ENCODE measurements at regions not wholly inside any gene's neighbourhood (a gene's known extent, or its start where the extent isn't known, plus 50 kb on each side); places are given as distances from the start of the nearest gene placed in this dataset.
A peak's percentile ranks its signal among the peaks of the same experiment; 100 is the strongest.
"Not testable (repeated sequence)": the region's sequence is repeated elsewhere in the genome, so short reads cannot be mapped to it uniquely, and the experiment has no call there.

DNA sequence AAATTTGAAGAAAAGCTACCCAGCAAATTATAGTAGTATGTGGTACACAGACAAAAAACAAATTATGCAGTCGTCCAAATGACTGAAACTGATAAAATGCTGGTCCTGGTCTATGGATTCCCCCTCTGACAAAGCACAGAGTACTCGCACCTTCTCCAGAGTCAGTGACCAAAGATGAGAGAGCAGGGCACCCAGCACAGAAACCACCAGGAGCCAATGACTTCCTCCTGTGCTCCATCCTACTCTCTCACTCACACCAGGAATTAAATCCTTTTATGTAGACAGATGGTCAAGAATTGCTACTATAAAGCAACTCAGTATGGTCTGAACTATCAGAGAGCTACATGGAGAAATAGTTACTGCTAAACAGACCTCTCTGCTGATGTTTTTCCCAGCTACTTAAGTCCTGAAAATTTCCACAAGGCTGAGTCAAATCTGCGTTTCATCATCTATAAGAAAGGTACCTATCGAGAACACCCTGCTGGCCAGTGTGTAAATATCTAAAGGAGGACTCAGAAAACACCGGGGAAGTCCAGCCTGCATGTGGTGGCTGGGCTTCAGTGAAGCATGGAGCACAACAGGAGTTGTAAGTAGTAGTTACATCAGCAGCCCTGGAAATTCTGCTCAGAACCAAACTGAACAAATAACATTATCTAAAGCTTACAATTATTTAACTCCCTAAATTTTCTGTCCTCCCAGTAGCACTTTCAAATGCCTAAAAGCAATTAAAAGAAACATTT, 84.5 kb upstream of the FBXO28 start:
- DNase-seq (ENCODE audit: low read depth in 3 of 3), result not testable (repeated sequence)

DNA sequence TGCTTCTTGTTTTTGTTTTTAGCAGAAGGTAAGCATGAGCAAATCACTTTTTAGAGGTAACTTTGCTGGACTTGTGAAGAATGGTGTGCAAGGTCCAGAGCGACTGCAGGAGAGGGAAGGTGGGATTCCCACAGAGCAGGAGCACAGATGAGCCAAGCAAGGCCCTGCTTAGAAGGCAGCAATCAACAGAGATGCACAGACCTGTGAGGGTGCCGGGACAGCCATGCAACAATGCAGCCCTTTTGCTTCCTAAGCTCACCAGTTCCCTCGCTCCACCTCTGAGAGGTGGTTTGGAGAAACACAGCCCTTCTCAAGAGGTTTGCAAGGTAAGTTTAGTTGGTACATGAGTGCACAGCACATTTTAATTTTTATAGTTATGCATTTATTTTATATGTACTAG, 85.1 kb upstream of the FBXO28 start:
- not testable (repeated sequence) for DNase-seq (ENCODE audit: low read depth in 3 of 3)

DNA sequence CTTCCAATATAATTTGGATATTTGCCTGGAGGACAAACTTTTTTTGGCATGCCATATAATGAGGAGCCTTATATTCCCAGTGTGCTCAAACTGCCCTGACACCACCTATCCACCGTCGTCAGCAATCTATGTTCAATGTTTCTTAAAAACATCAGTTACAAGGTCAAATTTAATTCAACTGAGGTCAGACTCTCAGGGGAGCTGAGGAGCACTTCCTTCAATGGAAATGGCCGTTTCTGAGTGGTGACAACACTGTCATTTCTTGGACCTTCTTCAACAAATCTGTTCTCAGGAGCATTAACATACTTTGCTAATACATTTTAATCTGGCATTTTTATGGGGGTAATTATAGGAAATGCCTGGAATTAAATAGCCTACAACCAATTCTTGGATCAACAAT, 90.8 kb upstream of the FBXO28 start:
- not testable (repeated sequence) for DNase-seq (ENCODE audit: low read depth in 3 of 3)

- DNase-seq (ENCODE audit: low read depth in 3 of 3), result not testable (repeated sequence)
These were observed 91.5 kb upstream of the FBXO28 start for GRCh38 chr1:224022249-224022970.

GRCh38 chr1:224019866-224020265, 94.0 kb upstream of the FBXO28 start:
- DNase-seq (ENCODE audit: low read depth in 3 of 3), result not testable (repeated sequence)

DNA sequence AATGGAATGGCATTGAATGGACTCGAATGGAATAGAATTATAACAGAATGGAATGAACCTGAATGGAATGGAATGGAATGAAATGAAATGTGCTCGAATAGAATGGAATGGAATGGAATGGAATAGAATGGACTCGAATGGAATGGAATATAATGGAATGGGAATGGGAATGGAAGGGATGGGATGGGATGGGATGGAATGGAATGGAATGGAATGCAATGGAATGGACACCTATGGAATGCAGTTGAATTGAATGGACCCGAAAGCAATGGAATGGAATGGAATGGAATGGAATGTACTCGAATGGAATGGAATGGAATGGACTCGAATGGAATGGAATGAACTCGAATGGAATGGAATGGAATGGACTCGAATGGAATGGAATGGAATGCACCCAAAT, 98.1 kb upstream of the FBXO28 start:
- DNase-seq (ENCODE audit: low read depth in 3 of 3), result not testable (repeated sequence)

DNA sequence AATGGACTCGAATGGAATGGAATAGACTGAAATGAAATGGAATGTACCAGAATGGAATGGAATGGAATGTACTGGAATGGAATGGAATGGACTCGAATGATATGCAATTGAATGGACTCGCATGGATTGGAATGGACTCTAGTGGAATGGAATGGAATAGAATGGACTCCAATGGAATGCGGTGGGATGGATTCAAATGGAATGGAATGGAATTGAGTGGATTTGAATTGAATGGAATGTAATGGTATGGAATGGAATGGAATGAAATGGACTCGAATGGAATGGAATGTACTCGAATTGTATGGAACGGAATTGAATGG, 99.6 kb upstream of the FBXO28 start:
- no peak for DNase-seq (ENCODE audit: low read depth in 3 of 3)

- not testable (repeated sequence) for DNase-seq (ENCODE audit: low read depth in 3 of 3)
These were observed 100.1 kb upstream of the FBXO28 start for GRCh38 chr1:224013626-224014329.

DNA sequence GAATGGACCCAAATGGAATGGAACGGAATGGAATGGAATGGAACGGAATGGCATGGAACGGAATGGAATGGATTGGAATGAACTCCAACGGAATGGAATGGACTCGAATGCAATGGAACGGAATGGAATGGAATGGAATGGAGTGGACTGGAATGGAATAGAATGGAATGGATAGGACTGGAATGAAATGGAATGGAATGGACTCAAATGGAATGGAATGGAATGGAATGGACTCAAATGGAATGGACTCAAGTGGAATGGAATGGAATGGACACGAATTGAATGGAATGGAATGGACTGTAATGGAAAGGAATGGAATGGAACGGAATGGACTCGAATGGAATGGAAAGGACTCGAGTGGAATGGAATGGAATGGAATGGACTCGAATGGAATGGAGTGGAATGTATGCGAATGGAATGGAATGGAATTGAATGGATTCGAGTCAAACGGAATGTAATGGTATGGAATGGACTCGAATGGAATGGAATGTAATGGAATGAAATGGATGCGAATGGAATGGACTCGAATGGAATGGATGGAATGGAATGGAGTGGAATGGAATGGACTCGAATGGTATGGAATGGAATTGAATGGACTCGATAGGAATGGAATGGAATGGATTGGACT, 101.0 kb upstream of the FBXO28 start:
- DNase-seq (ENCODE audit: low read depth in 3 of 3), result not testable (repeated sequence)

GRCh38 chr1:224012162-224012561, 101.7 kb upstream of the FBXO28 start:
- not testable (repeated sequence) for DNase-seq (ENCODE audit: low read depth in 3 of 3)

GRCh38 chr1:224011751-224012150, 102.2 kb upstream of the FBXO28 start:
- not testable (repeated sequence) for DNase-seq (ENCODE audit: low read depth in 3 of 3)

DNA sequence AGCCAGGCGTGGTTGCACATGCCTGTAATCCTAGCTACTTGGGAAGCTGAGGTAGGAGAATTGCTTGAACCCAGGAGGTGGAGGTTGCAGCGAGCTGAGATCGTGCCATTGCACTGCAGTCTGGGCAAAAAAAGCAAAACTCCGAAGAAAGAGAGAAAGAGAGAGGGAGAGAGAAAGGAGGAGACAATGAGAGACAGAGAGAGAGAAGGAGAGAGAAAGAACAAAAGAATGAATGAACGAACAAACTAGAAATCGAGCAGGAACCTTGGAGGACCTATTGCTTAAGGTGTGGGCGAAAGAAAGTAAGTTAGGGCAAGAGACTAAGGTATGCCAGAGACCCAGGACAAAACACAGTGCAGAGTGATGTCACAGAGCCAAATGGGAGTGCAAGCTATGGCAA, 102.8 kb upstream of the FBXO28 start:
- DNase-seq (ENCODE audit: low read depth in 3 of 3), result not testable (repeated sequence)

- DNase-seq (ENCODE audit: low read depth in 3 of 3), result not testable (repeated sequence)
These were observed 107.9 kb upstream of the FBXO28 start for GRCh38 chr1:224005973-224006372.

- peak in 1 of 3 experiments; percentile 22 for DNase-seq (ENCODE audit: low read depth in 3 of 3)
These were observed 109.2 kb upstream of the FBXO28 start for GRCh38 chr1:224004552-224005315.

DNA sequence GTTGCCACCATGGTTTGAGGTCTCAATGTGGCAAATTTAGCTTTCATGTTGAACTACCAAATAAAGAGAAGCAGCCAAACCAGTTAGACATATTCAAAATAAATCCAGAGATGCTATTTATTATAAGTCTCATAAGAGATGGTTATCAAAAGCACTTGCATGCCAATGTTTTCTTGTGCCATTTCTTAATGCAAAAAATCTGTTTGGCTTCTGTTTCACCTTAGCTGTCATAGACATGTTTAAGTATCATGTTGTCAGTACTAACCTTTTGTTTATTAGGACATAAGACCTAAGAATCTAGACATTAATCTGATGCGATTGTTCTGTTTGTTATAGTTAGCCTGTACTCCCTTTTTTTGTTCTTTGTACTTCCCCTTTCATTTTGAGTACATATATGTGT, 110.0 kb upstream of the FBXO28 start:
- not testable (repeated sequence) for DNase-seq (ENCODE audit: low read depth in 3 of 3)

DNA sequence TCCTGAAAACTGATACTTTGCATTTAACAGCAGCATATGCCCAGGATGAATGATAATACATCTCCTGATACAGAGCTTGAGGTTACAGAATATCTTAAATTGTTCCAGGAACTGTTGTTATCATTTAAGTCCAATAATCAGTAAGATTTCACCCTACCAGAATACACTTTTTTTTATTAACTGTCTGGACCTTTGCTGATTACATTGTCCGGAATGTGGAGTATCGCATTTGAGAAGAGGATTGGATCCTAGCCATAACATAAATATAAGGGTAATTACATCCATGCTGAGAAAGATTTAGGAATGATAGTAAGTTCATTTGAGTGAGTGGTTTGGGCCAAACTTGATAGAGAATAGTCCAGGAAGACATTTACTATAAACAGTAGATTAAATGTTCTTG, 112.2 kb upstream of the FBXO28 start:
- not testable (repeated sequence) for DNase-seq (ENCODE audit: low read depth in 3 of 3)

- not testable (repeated sequence) for DNase-seq (ENCODE audit: low read depth in 3 of 3)
These were observed 114.2 kb upstream of the FBXO28 start for GRCh38 chr1:223999761-224000160.

- not testable (repeated sequence) for DNase-seq (ENCODE audit: low read depth in 3 of 3)
These were observed 115.0 kb upstream of the FBXO28 start for GRCh38 chr1:223998676-223999455.

DNA sequence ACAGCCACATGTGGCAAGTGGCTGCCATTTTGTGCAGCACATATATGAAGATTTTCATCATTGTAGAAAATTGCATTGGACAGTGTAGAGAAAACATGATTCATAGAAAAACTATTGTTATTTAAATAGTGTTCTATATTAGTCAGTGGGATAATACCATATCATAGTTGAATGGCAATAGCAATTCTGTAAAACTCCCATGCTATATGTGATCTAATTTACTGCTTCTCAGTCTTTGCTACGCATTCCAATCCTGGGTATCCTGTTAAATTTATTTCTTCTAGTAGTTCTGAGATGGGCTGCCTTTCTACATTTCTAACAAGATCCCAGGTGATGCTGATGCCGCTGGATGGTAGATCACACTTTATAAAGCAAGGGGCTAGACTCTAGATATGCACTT, 117.5 kb upstream of the FBXO28 start:
- not testable (repeated sequence) for DNase-seq (ENCODE audit: low read depth in 3 of 3)

GRCh38 chr1:223992456-223993246, 121.3 kb upstream of the FBXO28 start:
- DNase-seq (ENCODE audit: low read depth in 3 of 3), result peak; percentile 100
